ENCODE measurements at regions not wholly inside any gene's neighbourhood (a gene's known extent, or its start where the extent isn't known, plus 50 kb on each side); places are given as distances from the start of the nearest gene placed in this dataset.
"Not testable (repeated sequence)": the region's sequence is repeated elsewhere in the genome, so short reads cannot be mapped to it uniquely, and the experiment has no call there.

- TF ChIP-seq ZFY (CRISPR knock-in tag; IDR thresholded peaks at IDR 0.05): no peak
- TF ChIP-seq NAIF1 (CRISPR knock-in tag; IDR thresholded peaks at IDR 0.05; ENCODE audit: borderline replicate concordance): no peak
- no peak for TF ChIP-seq ZFP1 (CRISPR knock-in tag; IDR thresholded peaks at IDR 0.05)
These were observed 530.6 kb upstream of the B3GAT1 start (continued) for GRCh38 chr11:134942681-134943080.

- H4K20me1 ChIP-seq (ENCODE audit: insufficient read depth, low read length); ATAC-seq; H3K79me2 ChIP-seq (ENCODE audit: insufficient read depth, low read length); in situ Hi-C loops (cut with HindIII; ENCODE audit: extremely low pct_ligation_motif_present, low pct_unique_long_range_greater_than_20kb); POLR2A ChIA-PET; H2AFZ ChIP-seq (ENCODE audit: low read length); H3K4me3 ChIP-seq (replicated peaks in 1 of 3; ENCODE audit: insufficient read depth in 1 of 3, low read depth in 2 of 3, low read length in 3 of 3); BruUV-seq (replicated peaks); DNase-seq (ENCODE audit: low spot score); H3K4me2 ChIP-seq (ENCODE audit: low read depth, low read length); H3K36me3 ChIP-seq (replicated peaks in 1 of 2; ENCODE audit: control insufficient read depth in 1 of 2, insufficient read depth in 2 of 2, low read length in 2 of 2); H3K9ac ChIP-seq (ENCODE audit: insufficient read depth, low read depth, low read length); CTCF ChIA-PET (ENCODE audit: low intra/inter-chr PET ratio, low total read pairs); H3K9me3 ChIP-seq (ENCODE audit: low read length); H3K27ac ChIP-seq (ENCODE audit: extremely low read length, insufficient read depth, low read length); H3K4me1 ChIP-seq (ENCODE audit: insufficient read depth, low read length); FAIRE-seq; H3K27me3 ChIP-seq (ENCODE audit: control insufficient read depth in 1 of 2, insufficient read depth in 2 of 2, low read length in 2 of 2): not testable (repeated sequence)
- intact Hi-C loops (cut with micrococcal nuclease; ENCODE audit: unreplicated experiment): loop anchor here (5.0 kb wide), 1 partner anchor 75 kb away; no protein-coding TSS in a partner anchor
- WGBS (ENCODE audit: low lambda C conversion rate): 31% methylated on average over 17 of the region's 18 CpGs
These were observed 530.0 kb upstream of the B3GAT1 start for GRCh38 chr11:134941936-134942600.

DNA sequence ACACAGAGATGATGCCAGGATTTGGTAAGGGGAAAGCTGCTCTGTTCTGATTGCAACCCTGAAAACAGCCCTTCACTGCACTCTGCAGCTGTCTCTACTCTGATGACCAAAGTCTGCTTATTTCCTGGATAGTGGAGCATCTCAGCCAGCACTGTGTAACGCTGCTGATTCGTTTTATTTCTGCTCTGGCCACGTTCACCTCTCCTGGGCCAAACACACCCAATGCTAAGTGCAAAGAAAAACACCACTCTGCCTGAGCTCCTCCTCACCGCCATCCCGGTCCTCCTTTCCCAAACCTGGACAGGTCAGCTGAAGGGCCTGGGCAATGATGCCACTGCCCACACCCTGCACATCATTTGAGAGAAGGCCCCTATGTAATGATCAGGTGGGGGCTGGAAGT lies 529.3 kb upstream of the B3GAT1 start:
- no peak for TF ChIP-seq ZNF703 (CRISPR knock-in tag; IDR thresholded peaks at IDR 0.05; ENCODE audit: borderline replicate concordance)
- TF ChIP-seq ARNT (IDR thresholded peaks at IDR 0.05): no peak
- no peak for TF ChIP-seq SSRP1 (CRISPR knock-in tag; IDR thresholded peaks at IDR 0.05)
- no peak for TF ChIP-seq ZBTB8A (CRISPR knock-in tag; IDR thresholded peaks at IDR 0.05; ENCODE audit: borderline replicate concordance, low read depth)
- TF ChIP-seq RCOR2 (CRISPR knock-in tag; IDR thresholded peaks at IDR 0.05): no peak
- no peak for TF ChIP-seq ETV5 (CRISPR knock-in tag; IDR thresholded peaks at IDR 0.05; ENCODE audit: borderline replicate concordance)
- no peak for TF ChIP-seq FOXO1 (CRISPR knock-in tag; IDR thresholded peaks at IDR 0.05)
- no peak for TF ChIP-seq REXO4 (CRISPR knock-in tag; IDR thresholded peaks at IDR 0.05; ENCODE audit: borderline replicate concordance)
- no peak for TF ChIP-seq ZNF101 (CRISPR knock-in tag; IDR thresholded peaks at IDR 0.05; ENCODE audit: borderline replicate concordance, low read depth)
- TF ChIP-seq ZNF329 (CRISPR knock-in tag; IDR thresholded peaks at IDR 0.05; ENCODE audit: low read depth): no peak
- H3K27ac ChIP-seq (ENCODE audit: extremely low read length, insufficient read depth, low read length): no peak overlapping the region
- no peak overlapping the region for H3K4me3 ChIP-seq (replicated peaks in 1 of 3; ENCODE audit: insufficient read depth in 1 of 3, low read depth in 2 of 3, low read length in 3 of 3)
- POLR2A ChIA-PET: no interaction called here
- intact Hi-C loops (cut with micrococcal nuclease; ENCODE audit: unreplicated experiment) (loop anchor here (5.0 kb wide), 1 partner anchor 74 kb away; no protein-coding TSS in a partner anchor), in situ Hi-C loops (cut with HindIII; ENCODE audit: extremely low pct_ligation_motif_present, low pct_unique_long_range_greater_than_20kb) (no loop called here)
- H3K36me3 ChIP-seq (replicated peaks in 1 of 2; ENCODE audit: control insufficient read depth in 1 of 2, insufficient read depth in 2 of 2, low read length in 2 of 2): no peaks in the 10 kb centered on the region
- no peak overlapping the region for H2AFZ ChIP-seq (ENCODE audit: low read length)
- 8% methylated on average over 4 of the region's 5 CpGs for WGBS (ENCODE audit: low lambda C conversion rate)
- no peaks in the 10 kb centered on the region for H3K9me3 ChIP-seq (ENCODE audit: low read length)
- no peak overlapping the region for H3K9ac ChIP-seq (ENCODE audit: insufficient read depth, low read depth, low read length)
- no peaks in the 10 kb centered on the region for H3K27me3 ChIP-seq (ENCODE audit: control insufficient read depth in 1 of 2, insufficient read depth in 2 of 2, low read length in 2 of 2)
- no peaks in the 10 kb centered on the region for H3K79me2 ChIP-seq (ENCODE audit: insufficient read depth, low read length)
- no TSS peak for BruUV-seq (replicated peaks)
- no peak overlapping the region for H3K4me2 ChIP-seq (ENCODE audit: low read depth, low read length)
- no peaks in the 10 kb centered on the region for H4K20me1 ChIP-seq (ENCODE audit: insufficient read depth, low read length)
- H3K4me1 ChIP-seq (ENCODE audit: insufficient read depth, low read length): no peaks in the 10 kb centered on the region
- FAIRE-seq (no peak), ATAC-seq (no peak), DNase-seq (ENCODE audit: low spot score) (no peak)
- CTCF ChIA-PET (ENCODE audit: low intra/inter-chr PET ratio, low total read pairs): no interaction called here
